Stimulated activated memory B cell treated with anti-CD40 and anti-IgM and Interleukin-4, amounts not matched to agents 10 μg/mL and 1 μg/mL and 100 μg/mL, for 72 hours (primary cell): ENCODE measurements at regions not wholly inside any gene's neighbourhood (a gene's known extent, or its start where the extent isn't known, plus 50 kb on each side); places are given as distances from the start of the nearest gene placed in this dataset.

ENCODE experiments used
- ATAC-seq: fragments of 150-1000 bp; cut with Tn5 transposase; 2 replicates; pipeline ENCODE4 v1.10.0; 2021
- H3K27ac Mint-ChIP-seq: one replicate; pipeline ENCODE4 v1.8.0; 2022; ENCODE audit warnings: mild to moderate bottlenecking, mixed read lengths
- H3K27me3 Mint-ChIP-seq: one replicate; pipeline ENCODE4 v1.8.0; 2022; ENCODE audit warnings: mixed read lengths
- H3K36me3 Mint-ChIP-seq: one replicate; pipeline ENCODE4 v1.8.0; 2022; ENCODE audit warnings: mixed read lengths
- H3K4me1 Mint-ChIP-seq: one replicate; pipeline ENCODE4 v1.8.0; 2022; ENCODE audit warnings: mixed read lengths
- H3K4me3 Mint-ChIP-seq: one replicate; pipeline ENCODE4 v1.8.0; 2022; ENCODE audit warnings: mild to moderate bottlenecking, moderate library complexity, mixed read lengths
- H3K9me3 Mint-ChIP-seq: one replicate; pipeline ENCODE4 v1.8.0; 2022; ENCODE audit warnings: mixed read lengths

DNA sequence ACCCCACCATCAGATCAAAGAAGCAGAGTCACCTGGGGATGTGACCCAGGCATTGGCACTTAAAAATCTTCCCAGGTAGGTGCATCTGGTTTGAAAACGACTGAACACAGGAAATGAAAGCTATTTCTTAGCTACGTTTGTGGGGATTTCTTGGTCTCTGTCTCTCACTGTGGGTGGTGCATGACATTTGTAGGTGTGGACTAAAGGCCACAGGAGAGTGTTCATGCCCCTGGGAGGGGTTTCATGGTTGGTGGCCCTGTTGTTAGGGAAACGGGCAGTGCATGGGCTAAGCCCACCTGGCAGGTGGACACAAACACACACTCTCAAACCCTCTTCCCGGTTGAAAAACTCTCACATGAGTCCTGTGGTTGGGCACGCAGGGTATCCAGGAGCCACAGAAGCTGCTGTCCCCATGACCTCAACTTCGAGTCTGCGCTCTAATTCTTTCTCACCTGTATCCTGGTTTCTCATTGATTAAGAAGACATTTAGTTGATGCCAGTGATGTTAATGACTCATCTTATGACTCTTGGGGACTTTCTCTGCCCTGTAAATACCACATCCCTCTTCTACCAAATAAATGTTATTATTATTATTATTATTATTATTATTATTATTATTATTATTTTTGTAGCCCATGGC lies 119.4 kb downstream of the MRPS6 start:
- H3K4me1 Mint-ChIP-seq, result peaks cover 5% of the 10 kb centered on the region
- peaks cover 7% of the 10 kb centered on the region for H3K9me3 Mint-ChIP-seq
- peak; percentile 70 for ATAC-seq
- H3K27me3 Mint-ChIP-seq, result no peaks in the 10 kb centered on the region
- peak overlapping the region; percentile 57 for H3K27ac Mint-ChIP-seq
- H3K4me3 Mint-ChIP-seq, result no peak overlapping the region
- H3K36me3 Mint-ChIP-seq, result peaks cover 38% of the 10 kb centered on the region

DNA sequence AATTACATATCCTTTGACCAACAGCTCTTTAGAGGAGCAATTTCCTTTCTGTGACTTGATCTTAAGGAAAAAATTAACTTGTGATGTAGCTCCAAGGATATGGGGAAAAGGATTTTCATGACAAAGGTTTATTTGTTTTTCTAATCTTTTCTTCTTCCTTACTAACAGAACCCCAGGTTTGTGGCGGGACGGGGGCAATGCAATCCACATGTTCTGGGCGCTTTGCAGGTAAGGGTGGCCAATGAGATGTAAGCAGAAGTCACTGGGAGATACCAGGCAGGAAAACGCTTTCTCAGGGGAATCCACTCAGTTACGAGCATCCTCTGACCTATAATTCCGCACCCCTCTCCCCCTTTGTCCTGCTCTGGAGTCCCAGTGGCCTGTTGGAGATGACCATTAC lies 122.0 kb downstream of the MRPS6 start:
- H3K4me1 Mint-ChIP-seq, result peaks cover 14% of the 10 kb centered on the region
- H3K27me3 Mint-ChIP-seq, result no peaks in the 10 kb centered on the region
- H3K27ac Mint-ChIP-seq, result no peak overlapping the region
- no peaks in the 10 kb centered on the region for H3K9me3 Mint-ChIP-seq
- H3K36me3 Mint-ChIP-seq, result peaks cover 18% of the 10 kb centered on the region
- H3K4me3 Mint-ChIP-seq, result no peak overlapping the region
- ATAC-seq, result no peak

DNA sequence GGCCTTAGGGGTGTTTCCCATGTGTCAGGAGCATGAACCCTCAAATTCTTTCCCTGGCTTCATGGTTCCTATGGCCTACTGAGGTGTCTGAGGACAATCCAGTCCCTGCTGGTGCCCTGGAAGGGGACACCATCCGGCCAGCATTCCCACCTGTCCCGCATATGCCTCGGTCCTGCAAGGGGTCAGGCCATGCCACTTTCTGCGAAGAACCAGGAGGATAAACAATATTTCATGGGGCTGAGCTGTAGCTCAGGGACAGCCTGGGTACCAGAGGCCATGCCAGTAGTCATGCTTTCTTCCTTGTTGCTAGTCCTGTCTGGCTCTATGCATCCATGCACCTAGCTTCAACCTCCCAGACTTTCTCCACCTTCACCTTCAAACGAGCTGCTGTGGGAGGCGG lies 123.6 kb downstream of the MRPS6 start:
- peaks cover 2% of the 10 kb centered on the region for H3K27me3 Mint-ChIP-seq
- H3K4me1 Mint-ChIP-seq, result peaks cover 27% of the 10 kb centered on the region
- no peak for ATAC-seq
- H3K36me3 Mint-ChIP-seq, result peaks cover 7% of the 10 kb centered on the region
- no peak overlapping the region for H3K4me3 Mint-ChIP-seq
- H3K27ac Mint-ChIP-seq, result no peak overlapping the region
- H3K9me3 Mint-ChIP-seq, result no peaks in the 10 kb centered on the region

DNA sequence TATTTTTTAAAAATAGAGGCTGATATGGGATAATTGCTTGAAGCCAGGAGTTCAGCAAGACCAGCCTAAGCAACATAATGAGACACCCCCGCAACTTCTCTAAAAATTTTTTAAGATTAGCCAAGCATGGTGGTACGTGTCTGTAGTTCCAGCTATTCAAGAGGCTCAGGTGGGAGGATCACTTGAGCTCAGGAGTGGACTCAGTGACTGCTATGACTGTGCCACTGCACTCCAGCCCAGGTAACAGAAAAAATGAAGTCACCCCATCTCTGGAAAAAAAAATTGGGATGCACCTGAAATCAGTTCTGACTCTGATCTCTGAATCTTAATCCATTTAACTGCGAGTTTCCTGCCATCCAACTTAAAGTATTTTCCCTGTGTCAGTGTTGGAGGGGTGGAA lies 124.2 kb downstream of the MRPS6 start:
- Mint-ChIP-seq H3K4me3 (no peak overlapping the region), H3K9me3 (no peaks in the 10 kb centered on the region), H3K27me3 (peaks cover 8% of the 10 kb centered on the region), H3K36me3 (peaks cover 7% of the 10 kb centered on the region), H3K4me1 (peaks cover 31% of the 10 kb centered on the region), H3K27ac (no peak overlapping the region)
- ATAC-seq, result no peak

DNA sequence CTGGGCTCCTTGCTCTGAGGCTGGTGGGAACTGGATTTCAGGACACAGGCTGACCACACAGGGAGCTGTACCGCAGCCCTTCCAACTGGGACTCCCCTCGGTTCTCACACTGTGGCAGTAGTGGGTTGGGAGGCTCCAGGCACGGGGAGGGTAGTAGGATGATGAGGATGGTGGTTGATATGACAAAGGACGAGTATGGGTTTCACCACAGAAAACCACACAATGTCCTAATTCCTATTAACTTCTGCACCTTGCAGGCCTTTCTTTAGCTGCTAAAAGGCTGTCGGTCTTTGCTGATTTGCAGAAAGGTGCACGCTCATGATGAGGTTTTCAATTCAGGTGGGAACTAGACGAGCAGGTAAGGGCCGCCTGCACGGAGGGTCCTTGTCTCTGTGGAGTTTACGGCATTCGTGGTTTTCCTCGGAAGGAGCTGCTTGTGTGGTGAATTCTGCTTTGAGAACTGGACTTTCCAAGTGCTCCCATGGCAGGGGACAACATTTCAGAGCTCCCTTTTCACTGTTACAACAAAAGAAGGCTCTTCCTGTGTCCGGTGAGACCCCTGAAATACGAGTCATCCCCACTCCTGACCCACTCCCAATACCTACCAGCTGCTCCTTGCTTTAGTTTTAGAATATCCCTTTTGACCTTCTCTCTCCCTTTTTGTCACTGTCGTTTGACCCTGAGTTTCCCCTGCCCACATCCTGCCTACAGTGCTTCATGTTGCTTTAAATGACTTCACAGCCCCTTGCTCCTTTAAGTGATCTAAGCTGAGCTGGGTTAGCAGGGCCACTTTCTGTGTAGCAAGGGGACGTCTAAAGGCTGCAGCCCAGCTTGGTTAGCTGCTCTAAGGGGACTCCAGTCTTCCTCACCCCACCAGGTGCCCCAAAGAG lies 125.1 kb downstream of the MRPS6 start:
- no peaks in the 10 kb centered on the region for H3K9me3 Mint-ChIP-seq
- no peak overlapping the region for H3K4me3 Mint-ChIP-seq
- peaks cover 7% of the 10 kb centered on the region for H3K36me3 Mint-ChIP-seq
- no peak overlapping the region for H3K27ac Mint-ChIP-seq
- no peak for ATAC-seq
- H3K27me3 Mint-ChIP-seq, result peaks cover 17% of the 10 kb centered on the region
- H3K4me1 Mint-ChIP-seq, result peaks cover 33% of the 10 kb centered on the region

DNA sequence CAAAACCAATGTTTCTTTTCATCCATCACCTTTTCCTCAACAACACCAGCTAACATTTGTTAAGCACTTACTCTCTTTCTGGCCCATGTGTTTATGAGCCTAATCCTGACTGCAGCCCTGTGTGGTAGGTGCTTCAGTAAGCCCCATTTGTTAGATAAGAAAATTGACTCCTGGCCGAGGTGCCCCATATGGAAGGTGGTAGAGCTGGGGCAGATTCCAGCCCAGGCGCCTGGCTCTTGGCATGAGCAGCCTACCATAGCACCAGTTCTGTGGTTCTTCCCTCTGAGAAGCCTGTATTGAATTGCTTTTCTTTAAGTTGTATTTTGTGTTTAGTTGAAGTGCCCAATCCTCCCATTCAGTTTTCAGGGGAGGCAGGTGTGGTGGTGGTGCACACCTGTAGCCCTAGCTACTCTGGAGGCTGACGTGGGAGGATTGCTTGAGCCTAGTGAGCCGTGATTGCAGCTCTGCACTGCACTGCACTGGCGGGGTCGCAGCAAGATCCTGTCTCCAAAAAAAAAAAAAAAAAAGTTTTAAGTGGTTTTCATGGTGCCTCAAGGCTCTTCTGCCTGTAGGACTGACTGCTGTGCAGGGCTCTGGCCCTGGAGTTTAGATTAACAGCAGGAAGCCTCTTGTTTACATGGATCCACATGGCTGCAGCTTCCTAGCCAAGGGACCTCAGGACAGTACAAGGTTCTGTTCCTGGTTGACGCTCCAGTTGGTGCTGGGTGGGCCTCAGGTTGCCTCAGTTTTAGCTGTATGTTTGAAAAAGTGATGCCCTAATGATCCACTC lies 125.9 kb downstream of the MRPS6 start:
- Mint-ChIP-seq H3K9me3 (no peaks in the 10 kb centered on the region), H3K36me3 (no peaks in the 10 kb centered on the region), H3K4me3 (no peak overlapping the region), H3K27me3 (peaks cover 23% of the 10 kb centered on the region), H3K27ac (no peak overlapping the region), H3K4me1 (peaks cover 33% of the 10 kb centered on the region)
- no peak for ATAC-seq

DNA sequence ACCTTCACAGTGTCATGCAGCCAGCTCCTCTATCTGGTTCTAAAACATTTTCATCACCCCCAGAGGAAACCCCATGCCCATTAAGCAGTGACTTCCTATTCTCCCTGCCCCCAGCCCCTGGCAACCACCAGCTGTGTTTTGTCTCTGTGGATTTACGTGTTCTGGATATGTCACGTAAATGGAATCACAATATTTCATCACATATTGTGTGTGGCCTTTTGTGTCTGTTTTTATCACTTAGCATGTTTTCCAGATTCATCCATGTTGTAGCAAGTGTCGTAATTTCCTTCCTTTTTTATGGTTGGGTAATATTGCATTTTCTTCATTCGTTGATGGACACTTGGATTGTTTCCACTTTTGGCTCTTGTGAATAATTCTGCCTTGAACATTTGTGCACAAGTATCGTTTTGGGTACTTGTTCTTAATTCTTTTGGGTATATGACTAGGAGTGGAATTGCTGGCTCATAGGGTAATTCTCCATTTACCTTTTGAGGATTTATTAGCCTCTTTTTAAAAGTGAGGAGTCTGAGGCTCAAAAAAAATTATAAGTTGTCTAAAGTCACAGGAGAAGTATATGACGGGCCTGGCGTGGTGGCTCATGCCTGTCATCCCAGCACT lies 127.0 kb downstream of the MRPS6 start:
- no peaks in the 10 kb centered on the region for H3K36me3 Mint-ChIP-seq
- no peak overlapping the region for H3K27ac Mint-ChIP-seq
- peaks cover 23% of the 10 kb centered on the region for H3K27me3 Mint-ChIP-seq
- no peaks in the 10 kb centered on the region for H3K9me3 Mint-ChIP-seq
- no peak for ATAC-seq
- H3K4me1 Mint-ChIP-seq, result peaks cover 33% of the 10 kb centered on the region
- H3K4me3 Mint-ChIP-seq, result no peak overlapping the region

DNA sequence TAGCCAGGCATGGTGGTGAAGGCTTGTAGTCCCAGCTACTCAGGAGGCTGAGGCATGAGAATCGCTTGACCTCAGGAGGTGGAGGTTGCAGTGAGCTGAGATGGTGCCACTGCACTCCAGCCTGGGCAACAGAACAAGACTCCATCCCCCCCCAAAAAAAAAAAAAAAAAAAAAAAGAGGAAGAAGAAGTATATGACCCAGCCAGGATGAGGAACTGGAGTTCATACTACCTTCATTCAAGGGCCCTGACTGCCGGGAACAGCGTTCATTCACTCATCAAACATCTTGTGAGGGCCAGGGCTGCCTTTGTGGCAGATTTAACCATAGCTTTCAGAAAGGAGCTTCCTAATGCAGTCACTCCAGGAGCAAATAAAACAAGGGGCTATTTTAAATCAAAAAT lies 127.6 kb downstream of the MRPS6 start:
- Mint-ChIP-seq H3K27ac (peak overlapping the region; percentile 75), H3K27me3 (peaks cover 23% of the 10 kb centered on the region), H3K36me3 (no peaks in the 10 kb centered on the region), H3K9me3 (no peaks in the 10 kb centered on the region), H3K4me3 (peak overlapping the region; percentile 19), H3K4me1 (peaks cover 37% of the 10 kb centered on the region)
- ATAC-seq, result no peak

DNA sequence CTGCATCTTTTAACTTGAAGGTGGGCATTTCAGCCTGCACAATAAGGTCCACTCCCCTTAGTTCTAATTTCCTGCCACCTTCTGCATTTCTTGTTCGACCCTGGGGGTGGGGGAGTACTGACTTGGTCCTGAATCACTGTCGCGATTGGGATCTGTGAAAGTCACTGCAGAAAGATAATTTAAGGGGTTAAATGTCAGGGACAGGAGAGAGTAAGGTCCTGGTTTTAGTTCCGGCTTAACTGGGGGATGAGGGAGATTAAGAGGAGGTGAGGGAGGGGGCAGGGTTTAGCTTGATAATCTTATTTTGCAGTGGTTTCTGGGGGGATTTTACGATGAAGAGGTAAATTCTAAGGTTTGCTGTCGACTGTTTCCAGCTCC lies 128.1 kb downstream of the MRPS6 start:
- Mint-ChIP-seq H3K4me1 (peaks cover 42% of the 10 kb centered on the region), H3K4me3 (peak overlapping the region; percentile 71), H3K9me3 (no peaks in the 10 kb centered on the region), H3K36me3 (no peaks in the 10 kb centered on the region), H3K27ac (peak overlapping the region; percentile 75), H3K27me3 (peaks cover 23% of the 10 kb centered on the region)
- ATAC-seq, result no peak

DNA sequence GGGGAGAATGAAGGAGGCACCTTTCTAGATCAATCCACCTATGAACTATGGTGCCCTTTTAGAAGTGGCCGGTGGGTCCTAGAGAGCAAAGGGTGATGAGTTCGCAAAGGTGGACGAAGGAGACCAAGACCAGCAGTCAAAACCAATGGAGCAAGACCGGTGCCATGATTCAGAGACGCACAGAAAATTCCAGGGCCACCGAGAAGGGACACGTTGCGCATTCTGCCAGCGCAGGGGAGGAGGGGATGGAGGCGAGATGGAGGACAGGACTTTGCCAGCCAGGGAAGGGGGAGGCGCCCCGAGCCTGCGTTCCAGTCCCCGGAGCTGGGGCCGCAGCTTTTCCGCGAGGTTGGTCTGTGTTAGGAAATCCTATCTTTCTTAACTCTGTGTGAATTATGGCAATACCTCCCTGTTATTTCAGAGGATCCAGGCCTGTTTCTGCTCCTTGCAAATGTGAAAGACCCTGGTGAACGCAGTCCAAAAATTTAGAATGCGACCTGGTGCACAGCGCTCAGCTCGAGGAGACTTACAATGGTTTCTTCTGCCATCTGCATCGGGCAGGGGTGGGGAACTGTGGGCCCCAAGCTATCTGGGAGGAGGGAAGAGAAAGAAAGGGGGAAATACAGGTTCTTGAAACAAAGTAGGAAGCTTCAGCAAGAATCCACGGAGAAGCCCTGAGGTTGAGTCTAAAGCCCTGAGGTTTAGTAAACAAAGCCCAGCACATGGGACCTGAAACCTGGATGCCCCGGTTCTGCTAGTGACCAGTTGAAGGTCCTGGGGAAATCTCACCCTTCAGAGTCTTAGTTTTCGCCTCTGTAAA lies 129.4 kb downstream of the MRPS6 start:
- Mint-ChIP-seq H3K9me3 (no peaks in the 10 kb centered on the region), H3K27me3 (peaks cover 23% of the 10 kb centered on the region), H3K27ac (peak overlapping the region; percentile 75), H3K4me3 (peak overlapping the region; percentile 71), H3K4me1 (peaks cover 43% of the 10 kb centered on the region), H3K36me3 (no peaks in the 10 kb centered on the region)
- ATAC-seq, result no peak

DNA sequence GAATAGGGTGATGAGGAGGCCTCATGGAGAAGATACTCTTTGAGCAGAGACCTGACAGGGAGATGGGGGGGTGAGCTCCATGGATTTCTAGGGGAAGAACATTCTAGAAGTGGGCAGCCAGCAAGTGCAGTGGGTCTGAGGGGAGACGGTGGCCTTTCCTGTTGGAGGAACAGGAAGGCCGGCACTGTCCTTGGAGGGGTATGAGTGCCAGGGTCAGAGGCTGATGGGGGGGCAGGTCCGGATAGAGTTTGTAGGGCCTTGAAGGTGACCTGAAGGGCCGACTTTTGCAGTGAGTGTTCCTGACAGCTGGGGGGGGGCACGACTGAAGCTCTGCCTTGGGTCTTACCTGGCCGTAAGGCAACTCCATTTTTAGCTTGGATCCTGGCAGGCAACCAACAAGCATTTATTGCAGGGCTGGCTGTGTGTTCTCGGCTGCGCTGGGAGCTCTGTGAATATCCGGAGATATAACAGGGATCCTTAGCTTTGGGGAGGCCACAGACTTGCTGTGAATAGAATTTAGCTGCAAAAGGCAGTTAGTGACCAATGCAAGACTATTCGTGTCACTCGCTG lies 130.6 kb downstream of the MRPS6 start:
- ATAC-seq, result no peak
- H3K27ac Mint-ChIP-seq, result no peak overlapping the region
- no peaks in the 10 kb centered on the region for H3K36me3 Mint-ChIP-seq
- peaks cover 38% of the 10 kb centered on the region for H3K4me1 Mint-ChIP-seq
- no peaks in the 10 kb centered on the region for H3K9me3 Mint-ChIP-seq
- H3K27me3 Mint-ChIP-seq, result peaks cover 23% of the 10 kb centered on the region
- no peak overlapping the region for H3K4me3 Mint-ChIP-seq

DNA sequence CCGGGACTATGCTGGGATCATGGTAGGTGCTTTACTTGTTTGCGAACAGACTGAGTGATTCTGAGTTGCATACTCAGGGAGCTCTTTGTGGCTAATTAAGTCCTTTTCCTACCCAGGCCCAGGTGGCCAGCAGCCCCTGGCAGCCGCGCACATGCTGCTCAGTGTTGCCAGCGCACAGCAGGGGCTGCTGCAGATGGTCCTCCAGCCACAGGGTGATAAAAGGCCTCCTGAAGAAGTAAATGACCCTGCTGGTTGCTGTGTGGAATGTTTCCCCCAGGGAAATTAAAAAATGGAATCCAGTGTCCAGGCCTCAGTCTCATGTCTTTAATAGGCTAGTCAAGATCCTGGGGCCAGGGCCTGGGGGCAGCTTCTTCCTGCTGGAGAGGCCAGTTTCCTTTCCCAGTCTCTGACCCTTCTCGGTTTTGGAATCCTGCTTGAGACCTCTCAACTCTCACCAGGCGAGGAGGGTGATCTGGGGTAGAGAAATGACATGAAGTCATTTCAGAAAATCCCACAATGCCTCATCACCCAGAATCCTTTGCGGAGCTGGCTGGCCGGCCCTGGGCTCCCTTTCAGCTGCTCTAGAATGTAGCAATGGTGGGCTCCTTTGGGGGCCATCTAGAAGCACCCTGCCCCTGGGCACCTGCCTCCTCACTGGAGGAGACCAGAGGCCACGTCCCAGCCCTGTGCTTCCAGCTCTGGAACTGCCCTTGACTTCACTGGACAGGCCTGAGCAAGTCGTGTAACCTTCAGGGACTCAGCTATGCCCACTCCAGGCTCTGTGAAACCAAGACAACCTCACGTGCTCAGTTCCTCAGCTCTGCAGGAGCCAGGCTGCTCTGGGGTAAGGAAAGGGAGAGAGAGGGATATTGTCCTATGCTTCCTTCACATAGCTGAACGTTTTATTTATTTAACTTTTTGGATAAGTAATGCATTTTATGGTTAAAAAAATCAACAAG lies 131.4 kb downstream of the MRPS6 start:
- no peak overlapping the region for H3K4me3 Mint-ChIP-seq
- H3K36me3 Mint-ChIP-seq, result no peaks in the 10 kb centered on the region
- peaks cover 35% of the 10 kb centered on the region for H3K4me1 Mint-ChIP-seq
- H3K27ac Mint-ChIP-seq, result no peak overlapping the region
- no peak for ATAC-seq
- H3K27me3 Mint-ChIP-seq, result peaks cover 23% of the 10 kb centered on the region
- no peaks in the 10 kb centered on the region for H3K9me3 Mint-ChIP-seq

DNA sequence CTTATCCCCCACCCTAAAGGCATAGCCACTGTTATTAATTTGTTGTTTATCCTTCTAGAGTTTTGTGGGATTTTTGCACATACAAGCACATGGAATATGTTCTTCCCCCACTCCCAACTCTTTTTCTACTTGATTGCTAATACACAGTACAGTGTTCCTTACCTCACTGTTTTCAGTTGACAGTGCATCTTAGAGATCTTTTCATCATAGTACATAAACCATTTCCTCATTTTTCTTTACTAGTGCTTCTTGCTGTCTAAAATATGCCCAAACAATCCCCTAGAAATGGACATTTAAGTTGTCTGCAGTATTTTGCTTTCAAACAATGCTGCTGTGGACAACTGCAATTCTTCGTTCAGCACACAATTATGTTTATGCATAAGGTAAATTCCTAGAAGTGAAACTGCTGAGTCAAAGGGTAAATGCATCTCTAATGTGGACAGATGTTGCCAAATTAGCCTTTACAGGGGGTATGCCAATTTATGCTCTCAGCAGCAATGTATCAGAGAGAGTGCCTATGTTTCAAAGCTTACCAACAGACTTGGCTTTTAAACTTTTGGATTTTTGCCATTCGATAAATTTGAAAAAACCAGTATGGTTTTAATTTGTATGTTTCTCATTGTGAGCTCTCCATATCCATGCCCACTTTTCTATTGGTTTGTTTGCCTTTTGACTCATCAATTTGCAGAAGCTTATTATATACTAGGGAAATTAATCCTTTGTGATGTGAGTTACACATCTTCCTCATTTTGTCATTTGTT lies 132.6 kb downstream of the MRPS6 start:
- peaks cover 33% of the 10 kb centered on the region for H3K27me3 Mint-ChIP-seq
- peaks cover 31% of the 10 kb centered on the region for H3K4me1 Mint-ChIP-seq
- H3K4me3 Mint-ChIP-seq, result no peak overlapping the region
- ATAC-seq, result peak; percentile 51
- H3K9me3 Mint-ChIP-seq, result peaks cover 4% of the 10 kb centered on the region
- no peaks in the 10 kb centered on the region for H3K36me3 Mint-ChIP-seq
- H3K27ac Mint-ChIP-seq, result no peak overlapping the region
